Germinal center (tissue), 1 donor: ENCODE measurements at regions not wholly inside any gene's neighbourhood (a gene's known extent, or its start where the extent isn't known, plus 50 kb on each side); places are given as distances from the start of the nearest gene placed in this dataset.

Source experiments
- DNase-seq: peaks from one replicate; pipeline ENCODE4 v3.0.0; 2012; ENCODE audit warnings: mixed read lengths, low spot score

- DNase-seq = no peak
Measured at GRCh38 chr1:232382671-232383070, 247.3 kb downstream of the SIPA1L2 start.

DNA sequence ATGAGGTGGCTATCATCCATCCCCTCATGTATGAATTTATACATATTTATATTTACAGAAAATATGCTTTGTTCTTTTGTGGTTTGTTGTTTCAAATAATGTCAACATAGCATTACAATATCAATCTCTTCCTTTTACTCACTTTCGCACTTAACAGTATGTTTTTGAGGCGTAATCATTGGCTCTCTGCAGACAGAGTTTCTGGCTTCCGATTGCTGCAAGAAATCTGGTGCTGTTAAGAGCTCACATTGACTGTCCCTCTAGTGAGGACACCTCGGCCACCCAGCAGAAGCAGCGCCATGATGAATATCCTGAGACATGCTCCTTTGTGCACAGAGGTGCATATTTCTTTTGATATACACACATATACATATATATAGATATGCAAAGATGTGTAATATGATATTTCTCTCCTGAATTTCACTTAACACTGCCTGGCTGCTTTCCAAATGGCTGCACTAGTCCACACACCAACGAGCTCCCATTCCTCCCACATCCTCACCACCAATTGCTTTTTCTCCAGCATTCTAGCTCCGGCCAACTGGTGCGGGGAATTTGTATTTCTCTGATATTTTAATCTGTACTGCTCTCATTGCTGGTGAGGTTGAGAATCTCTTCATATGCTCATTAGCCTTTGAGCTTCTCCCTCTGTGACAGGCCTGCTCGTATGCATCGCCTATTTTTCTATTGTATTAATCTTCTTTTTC is 248.4 kb downstream of the SIPA1L2 start:
- no peak for DNase-seq

GRCh38 chr1:232380596-232380995 is 249.3 kb downstream of the SIPA1L2 start:
- DNase-seq = no peak

- DNase-seq = no peak
Measured at GRCh38 chr1:232380131-232380530, 249.8 kb downstream of the SIPA1L2 start.

DNA sequence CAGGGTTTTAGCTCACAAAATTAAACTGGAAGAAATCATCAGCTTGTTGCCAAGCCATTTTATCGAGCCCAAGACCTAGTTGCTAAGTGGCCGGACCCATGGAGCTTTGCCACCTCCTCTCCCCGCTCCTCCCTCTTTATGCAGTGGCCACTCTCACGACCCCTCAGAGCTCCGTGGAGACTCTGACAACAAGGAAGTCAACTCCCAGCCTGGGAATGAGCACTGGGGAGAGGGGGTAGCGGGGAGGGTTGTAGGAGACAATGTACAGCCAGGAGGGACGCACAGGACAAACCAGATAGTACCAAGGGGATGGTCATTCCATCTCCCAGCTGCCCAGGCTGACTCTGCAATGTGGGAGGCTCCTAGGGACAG is 250.9 kb downstream of the SIPA1L2 start:
- DNase-seq = no peak

DNA sequence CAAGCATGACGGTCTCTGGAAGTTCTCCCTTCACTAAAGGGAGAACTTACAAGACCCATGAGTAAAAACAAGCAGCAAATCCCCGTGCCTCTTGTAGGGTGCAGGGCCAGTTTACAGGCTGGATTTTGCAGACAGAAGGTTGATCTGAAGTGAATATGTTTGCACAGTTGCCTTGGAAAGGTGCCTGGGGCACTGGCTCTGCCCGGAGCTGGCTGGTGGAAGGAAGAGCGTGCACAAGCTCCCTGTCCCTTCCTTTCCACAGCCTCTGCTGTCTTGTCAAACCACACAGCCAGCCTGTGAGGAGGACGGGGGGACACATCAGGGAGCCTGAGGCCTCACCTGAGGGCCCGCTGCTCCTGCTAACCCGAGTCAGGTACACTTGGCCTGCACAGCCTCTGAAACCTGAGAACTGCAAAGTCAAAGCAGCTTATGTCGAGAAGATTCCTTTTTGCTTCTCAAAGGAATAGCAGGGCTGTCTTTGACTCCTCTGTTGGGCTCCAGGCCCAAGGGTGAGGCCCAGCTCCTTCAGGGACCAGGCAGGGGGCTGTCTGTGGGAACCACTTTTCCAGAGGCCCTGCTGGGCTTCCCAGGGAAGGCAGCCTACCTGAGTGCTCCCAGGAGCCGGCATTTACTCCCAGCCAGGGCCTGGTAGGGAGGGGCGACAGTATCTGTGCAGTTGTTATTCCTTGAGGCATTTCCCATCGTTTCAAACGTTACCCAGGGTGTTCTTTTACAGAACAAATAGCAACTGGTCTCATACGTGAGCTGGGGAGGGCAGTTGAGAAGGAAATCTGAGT is 251.5 kb downstream of the SIPA1L2 start:
- no peak for DNase-seq

- DNase-seq = no peak
Measured at GRCh38 chr1:232377494-232377770, 252.5 kb downstream of the SIPA1L2 start.

GRCh38 chr1:232376632-232377493 is 253.1 kb downstream of the SIPA1L2 start:
- DNase-seq = no peak

DNA sequence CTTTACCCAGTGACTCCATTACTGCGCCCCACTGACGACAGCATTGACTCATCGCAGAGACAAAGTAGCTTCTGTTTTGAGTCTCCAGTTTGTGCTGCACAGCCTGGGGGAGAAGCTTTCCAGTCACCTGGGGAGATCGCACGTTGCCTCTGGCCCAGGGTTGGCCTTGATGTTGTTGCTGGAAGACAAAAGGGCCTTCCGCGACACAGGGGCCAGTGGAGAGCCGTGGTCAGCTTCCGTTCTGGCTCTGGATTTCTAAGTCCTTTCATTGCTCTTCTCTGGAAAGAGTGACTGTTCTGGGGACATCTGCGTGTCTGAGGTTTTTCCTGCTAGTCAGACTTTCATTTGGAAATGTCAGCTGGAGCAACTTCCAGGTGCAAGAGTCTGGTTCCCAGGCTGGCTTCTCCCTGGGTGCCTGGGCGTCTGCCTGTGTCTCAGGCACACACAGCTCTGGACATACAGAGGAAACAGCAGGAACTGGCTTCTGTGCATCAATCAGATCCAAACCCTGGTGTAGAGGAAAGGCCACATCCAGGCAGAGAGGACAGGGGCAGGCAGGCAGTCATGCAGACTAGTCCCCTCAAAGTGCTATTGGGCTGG is 257.0 kb downstream of the SIPA1L2 start:
- DNase-seq = no peak

- DNase-seq = no peak
Measured at GRCh38 chr1:232372431-232372830, 257.5 kb downstream of the SIPA1L2 start.

DNA sequence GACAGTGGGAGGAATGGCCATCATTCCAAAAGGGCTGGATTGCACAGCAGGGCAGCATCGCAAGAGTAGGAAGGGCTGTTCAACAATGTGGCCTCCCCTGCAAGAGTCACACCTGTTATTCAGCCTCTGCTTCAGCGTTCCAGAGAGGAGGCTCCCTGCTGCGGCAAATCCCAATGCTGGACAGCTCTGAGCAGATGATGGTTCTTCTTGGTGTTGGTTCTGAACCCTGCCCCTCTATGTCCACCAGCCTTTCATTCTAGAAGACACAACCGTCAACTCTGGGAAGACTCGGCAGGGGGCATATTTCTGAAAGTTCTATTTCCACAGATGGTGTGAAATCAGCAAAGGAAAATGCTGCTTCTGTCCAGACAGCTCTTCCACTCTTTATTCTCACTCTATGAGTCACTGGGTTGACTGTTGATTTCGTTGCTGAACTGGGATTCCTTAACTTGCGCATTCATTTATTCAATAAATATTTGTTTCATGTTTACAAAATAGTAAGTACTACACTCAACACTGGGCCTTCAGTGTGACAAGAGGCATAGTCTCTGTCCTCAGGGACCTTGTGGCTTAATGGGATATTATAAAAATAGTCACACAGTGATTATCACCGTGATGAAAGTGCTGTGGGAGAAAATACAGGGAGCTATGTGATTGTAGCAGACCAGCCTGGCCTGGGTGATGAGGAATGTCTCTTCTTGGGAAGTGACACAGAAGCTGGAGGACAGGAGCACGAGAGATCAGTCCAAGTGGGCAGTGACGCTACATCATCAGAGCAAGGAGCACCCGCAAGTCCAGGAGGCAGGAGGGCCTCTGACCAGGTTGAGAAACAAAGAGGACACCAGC is 260.3 kb downstream of the SIPA1L2 start:
- DNase-seq = no peak

DNA sequence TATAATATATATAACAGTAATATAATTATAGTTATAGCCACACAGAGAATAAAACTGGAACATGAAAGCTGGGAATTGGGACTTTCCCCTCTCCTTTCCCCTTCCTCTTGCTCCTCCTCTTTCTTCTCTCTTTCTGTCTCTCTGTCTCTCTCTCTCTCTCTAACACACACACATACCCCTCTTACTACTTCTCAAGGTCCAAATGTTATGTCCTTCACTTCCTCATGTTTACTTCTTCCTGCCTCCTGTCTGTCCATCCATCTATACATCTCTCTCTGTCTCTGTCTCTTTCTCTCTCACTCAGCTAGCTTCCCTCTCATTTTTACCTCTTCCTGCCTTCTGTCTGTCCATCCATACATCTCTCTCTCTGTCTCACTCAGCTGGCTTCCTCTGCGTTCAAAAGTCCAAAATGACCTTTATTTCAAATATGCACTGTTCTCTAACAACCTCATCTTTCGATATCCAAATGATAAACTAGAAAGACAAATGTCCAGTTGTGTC is 261.1 kb downstream of the SIPA1L2 start:
- no peak for DNase-seq

- DNase-seq = no peak
Measured at GRCh38 chr1:232367293-232367692, 262.6 kb downstream of the SIPA1L2 start.

DNA sequence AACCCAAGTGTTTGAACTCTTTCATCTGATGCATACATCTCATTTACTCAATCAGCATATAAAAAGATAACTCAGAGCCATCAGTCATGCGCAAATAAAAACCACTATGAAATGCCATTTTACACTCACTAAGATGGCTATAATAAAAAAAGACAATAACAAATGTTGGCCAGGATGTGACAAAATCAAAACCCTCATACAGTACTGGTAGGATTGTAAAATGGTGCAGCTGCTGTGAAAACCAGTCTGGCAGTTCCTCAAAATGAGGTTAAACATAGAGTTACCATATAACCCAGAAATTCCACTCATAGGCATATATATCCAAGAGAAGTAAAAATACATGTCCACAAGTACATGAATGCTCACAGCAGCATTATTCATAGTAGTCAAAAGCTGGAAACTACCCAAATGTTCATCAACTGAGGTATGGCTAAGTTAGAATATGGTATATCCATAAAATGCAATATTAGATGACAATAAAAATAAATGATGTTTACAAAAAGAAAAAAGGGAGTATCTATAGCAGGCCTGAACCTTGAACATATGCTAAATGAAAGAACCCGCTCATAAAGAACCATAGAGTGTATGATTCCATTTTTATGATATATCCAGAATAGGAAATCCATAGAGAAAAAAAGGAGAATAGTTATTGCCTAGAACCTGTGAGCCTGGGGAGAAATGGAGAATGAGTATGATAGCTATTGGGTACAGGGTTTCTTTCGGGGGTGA is 265.1 kb downstream of the SIPA1L2 start:
- no peak for DNase-seq

GRCh38 chr1:232363008-232363407 is 266.9 kb downstream of the SIPA1L2 start:
- no peak for DNase-seq

GRCh38 chr1:232357416-232357815 is 272.5 kb downstream of the SIPA1L2 start:
- no peak for DNase-seq

- DNase-seq = no peak
Measured at GRCh38 chr1:232355162-232356006, 274.5 kb downstream of the SIPA1L2 start.

DNA sequence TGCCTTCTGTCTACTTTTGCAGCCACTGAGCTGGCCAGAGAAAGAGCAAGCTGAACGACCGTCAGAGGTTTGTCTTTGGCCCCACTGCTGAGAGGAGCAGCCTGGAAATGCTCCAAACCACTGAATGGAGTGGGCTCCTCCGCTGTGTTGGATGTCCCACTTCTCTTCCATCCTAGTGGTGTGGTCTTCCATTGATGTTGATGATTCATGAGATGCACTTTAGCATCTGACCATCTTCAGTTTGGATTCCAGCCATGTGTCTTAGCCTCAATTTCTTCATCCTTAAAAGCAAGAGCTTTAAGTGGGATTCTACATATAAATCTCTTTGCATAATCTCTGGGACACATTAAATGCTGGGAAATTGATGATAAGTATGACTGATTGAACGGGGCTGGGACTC is 276.9 kb downstream of the SIPA1L2 start:
- no peak for DNase-seq

DNA sequence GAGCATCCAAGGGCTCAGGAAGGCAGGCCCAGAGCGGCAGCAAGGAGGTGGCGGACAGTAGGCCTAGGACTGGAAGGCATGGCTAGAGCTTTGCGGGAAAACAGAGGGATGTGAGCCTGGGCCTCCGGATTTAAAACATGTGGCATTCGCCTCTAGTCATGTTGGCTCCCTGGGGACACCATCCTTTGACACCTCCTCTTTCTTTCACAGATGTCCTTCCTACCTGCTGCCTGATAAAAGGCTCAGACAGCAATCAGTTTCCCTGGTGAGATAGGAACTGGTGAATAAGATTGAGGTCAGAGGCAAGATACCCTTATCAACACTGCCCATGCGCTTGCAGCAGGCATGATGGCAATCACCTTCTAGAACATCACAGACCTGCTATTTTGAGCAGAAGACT is 277.6 kb downstream of the SIPA1L2 start:
- no peak for DNase-seq

- DNase-seq = no peak
Measured at GRCh38 chr1:232351335-232351734, 278.6 kb downstream of the SIPA1L2 start.
